Activated B cell treated with CpG ODN at 0.5 μM for 24 hours (primary cell): ENCODE measurements at regions not wholly inside any gene's neighbourhood (a gene's known extent, or its start where the extent isn't known, plus 50 kb on each side); places are given as distances from the start of the nearest gene placed in this dataset.
"Not testable (repeated sequence)": the region's sequence is repeated elsewhere in the genome, so short reads cannot be mapped to it uniquely, and the experiment has no call there.

ENCODE experiments used
- ATAC-seq: fragments of 200-7000 bp; cut with Tn5 transposase; one replicate; pipeline ENCODE4 v1.10.0; 2021; ENCODE audit warnings: low read depth, mild to moderate bottlenecking, moderate library complexity
- CTCF ChIA-PET: fragments of 350-600 bp; sonication (Branson Sonifier 250); formaldehyde crosslinking; loops from one replicate; lab custom pipeline; 2021; ENCODE audit warnings: antibody characterized with exemption; lab: Charles Lee
- POLR2A ChIA-PET: fragments of 350-600 bp; sonication (Branson Sonifier 250); formaldehyde crosslinking; loops from one replicate; lab custom pipeline; 2021; ENCODE audit warnings: antibody characterized with exemption; lab: Charles Lee
- DNase-seq: peaks from one replicate; pipeline ENCODE4 v3.0.0; 2022
- H3K27ac Mint-ChIP-seq: one replicate; pipeline ENCODE4 v1.8.0; 2020; ENCODE audit warnings: mixed read lengths
- H3K27me3 Mint-ChIP-seq: one replicate; pipeline ENCODE4 v1.8.0; 2021; ENCODE audit warnings: mixed read lengths
- H3K36me3 Mint-ChIP-seq: one replicate; pipeline ENCODE4 v1.8.0; 2021; ENCODE audit warnings: low read depth, mixed read lengths
- H3K4me1 Mint-ChIP-seq: one replicate; pipeline ENCODE4 v1.8.0; 2021; ENCODE audit warnings: mixed read lengths
- H3K4me3 Mint-ChIP-seq: one replicate; pipeline ENCODE4 v1.8.0; 2020; ENCODE audit warnings: mild to moderate bottlenecking, mixed read lengths
- H3K9me3 Mint-ChIP-seq: one replicate; pipeline ENCODE4 v1.8.0; 2020; ENCODE audit warnings: mixed read lengths
- intact Hi-C: fragments of 100-400 bp; cut with micrococcal nuclease; formaldehyde crosslinking; loops from one replicate; pipeline ENCODE4 v1.15.1; 2024
- TF ChIP-seq, protein P1 (sequence below): fragments of 200-600 bp; IDR thresholded peaks from one replicate; pipeline ENCODE4 v1.8.0; 2022; ENCODE audit warnings: antibody characterized with exemption, mild to moderate bottlenecking

- ChIA-PET CTCF (no interaction called here), POLR2A (no interaction called here)
- TF ChIP-seq, protein P1, sequence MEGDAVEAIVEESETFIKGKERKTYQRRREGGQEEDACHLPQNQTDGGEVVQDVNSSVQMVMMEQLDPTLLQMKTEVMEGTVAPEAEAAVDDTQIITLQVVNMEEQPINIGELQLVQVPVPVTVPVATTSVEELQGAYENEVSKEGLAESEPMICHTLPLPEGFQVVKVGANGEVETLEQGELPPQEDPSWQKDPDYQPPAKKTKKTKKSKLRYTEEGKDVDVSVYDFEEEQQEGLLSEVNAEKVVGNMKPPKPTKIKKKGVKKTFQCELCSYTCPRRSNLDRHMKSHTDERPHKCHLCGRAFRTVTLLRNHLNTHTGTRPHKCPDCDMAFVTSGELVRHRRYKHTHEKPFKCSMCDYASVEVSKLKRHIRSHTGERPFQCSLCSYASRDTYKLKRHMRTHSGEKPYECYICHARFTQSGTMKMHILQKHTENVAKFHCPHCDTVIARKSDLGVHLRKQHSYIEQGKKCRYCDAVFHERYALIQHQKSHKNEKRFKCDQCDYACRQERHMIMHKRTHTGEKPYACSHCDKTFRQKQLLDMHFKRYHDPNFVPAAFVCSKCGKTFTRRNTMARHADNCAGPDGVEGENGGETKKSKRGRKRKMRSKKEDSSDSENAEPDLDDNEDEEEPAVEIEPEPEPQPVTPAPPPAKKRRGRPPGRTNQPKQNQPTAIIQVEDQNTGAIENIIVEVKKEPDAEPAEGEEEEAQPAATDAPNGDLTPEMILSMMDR, result no peak
- Mint-ChIP-seq H3K9me3 (peaks cover 2% of the 10 kb centered on the region), H3K27me3 (no peaks in the 10 kb centered on the region), H3K4me3 (no peak overlapping the region), H3K27ac (no peak overlapping the region), H3K36me3 (no peaks in the 10 kb centered on the region), H3K4me1 (no peaks in the 10 kb centered on the region)
- DNase-seq (no peak), ATAC-seq (no peak)
- intact Hi-C loops, result no loop called here
Observed at GRCh38 chr10:52499281-52499680, 185.2 kb downstream of the DKK1 start.

GRCh38 chr10:52500476-52500875, 186.4 kb downstream of the DKK1 start:
- intact Hi-C loops, result no loop called here
- POLR2A ChIA-PET, result no interaction called here
- peaks cover 11% of the 10 kb centered on the region for H3K9me3 Mint-ChIP-seq
- H3K4me1 Mint-ChIP-seq, result no peaks in the 10 kb centered on the region
- no peak for DNase-seq
- no peak overlapping the region for H3K27ac Mint-ChIP-seq
- no peak overlapping the region for H3K4me3 Mint-ChIP-seq
- no peaks in the 10 kb centered on the region for H3K36me3 Mint-ChIP-seq
- H3K27me3 Mint-ChIP-seq, result no peaks in the 10 kb centered on the region
- CTCF ChIA-PET, result no interaction called here
- TF ChIP-seq, protein P1, result no peak
- ATAC-seq, result no peak

DNA sequence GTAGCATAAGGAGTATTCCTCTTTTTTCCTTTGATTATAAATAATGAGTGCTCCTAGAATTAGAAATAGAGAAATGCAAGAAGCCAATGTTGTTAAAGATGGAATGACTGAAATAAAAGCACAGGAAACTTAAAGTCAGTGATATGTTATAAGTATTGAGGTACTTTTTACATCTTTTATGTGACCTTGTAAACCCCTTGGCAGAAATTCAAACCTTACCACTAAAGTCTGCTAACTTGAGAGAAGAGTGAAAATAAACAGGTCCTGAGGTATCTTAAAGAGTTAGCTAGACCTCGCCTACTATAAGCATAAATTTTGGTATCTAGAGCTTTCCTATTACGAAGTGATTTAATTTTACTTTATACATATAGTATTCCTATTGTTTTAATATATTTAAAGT, 188.2 kb downstream of the DKK1 start:
- DNase-seq (no peak), ATAC-seq (no peak)
- peaks cover 11% of the 10 kb centered on the region for H3K9me3 Mint-ChIP-seq
- H3K4me1 Mint-ChIP-seq, result no peaks in the 10 kb centered on the region
- ChIA-PET POLR2A (no interaction called here), CTCF (no interaction called here)
- no peaks in the 10 kb centered on the region for H3K36me3 Mint-ChIP-seq
- TF ChIP-seq, protein P1, result no peak
- no peak overlapping the region for H3K4me3 Mint-ChIP-seq
- H3K27ac Mint-ChIP-seq, result no peak overlapping the region
- intact Hi-C loops, result no loop called here
- H3K27me3 Mint-ChIP-seq, result no peaks in the 10 kb centered on the region

GRCh38 chr10:52505341-52505740, 191.3 kb downstream of the DKK1 start:
- H3K4me1 Mint-ChIP-seq, H3K27me3 Mint-ChIP-seq, H3K4me3 Mint-ChIP-seq, ATAC-seq, H3K36me3 Mint-ChIP-seq, intact Hi-C loops, H3K27ac Mint-ChIP-seq, DNase-seq, CTCF ChIA-PET, POLR2A ChIA-PET: not testable (repeated sequence)
- peaks cover 13% of the 10 kb centered on the region for H3K9me3 Mint-ChIP-seq

GRCh38 chr10:52514481-52514880, 200.4 kb downstream of the DKK1 start:
- POLR2A ChIA-PET, result no interaction called here
- CTCF ChIA-PET, result no interaction called here
- Mint-ChIP-seq H3K27ac (no peak overlapping the region), H3K27me3 (no peaks in the 10 kb centered on the region), H3K4me1 (no peaks in the 10 kb centered on the region), H3K9me3 (peaks cover 9% of the 10 kb centered on the region), H3K4me3 (no peak overlapping the region), H3K36me3 (no peaks in the 10 kb centered on the region)
- TF ChIP-seq, protein P1, result no peak
- ATAC-seq (no peak), DNase-seq (no peak)
- intact Hi-C loops, result no loop called here

GRCh38 chr10:52517012-52517411, 202.9 kb downstream of the DKK1 start:
- no peak overlapping the region for H3K27ac Mint-ChIP-seq
- H3K4me3 Mint-ChIP-seq, result no peak overlapping the region
- H3K36me3 Mint-ChIP-seq, result no peaks in the 10 kb centered on the region

More at GRCh38 chr10:52517012-52517411, 202.9 kb downstream of the DKK1 start:
- H3K4me1 Mint-ChIP-seq, result no peaks in the 10 kb centered on the region
- ChIA-PET CTCF (interaction anchor here (0.7 kb wide), 1 partner anchor 9 kb away, joined by 4 read pairs; no protein-coding TSS in a partner anchor), POLR2A (no interaction called here)
- intact Hi-C loops, result no loop called here
- H3K27me3 Mint-ChIP-seq, result no peaks in the 10 kb centered on the region
- TF ChIP-seq, protein P1, result no peak
- no peak for DNase-seq
- no peak for ATAC-seq
- peaks cover 7% of the 10 kb centered on the region for H3K9me3 Mint-ChIP-seq
